HFFc6 (cell line): ENCODE measurements at regions not wholly inside any gene's neighbourhood (a gene's known extent, or its start where the extent isn't known, plus 50 kb on each side); places are given as distances from the start of the nearest gene placed in this dataset.

Experiments used
- DNase-seq: peaks from one replicate; pipeline ENCODE4 v3.0.0-alpha.2; 2018
- H3K27ac Mint-ChIP-seq: 2 replicates; pipeline ENCODE4 v1.8.0; 2020; ENCODE audit warnings: mild to moderate bottlenecking, mixed read lengths
- H3K27me3 Mint-ChIP-seq: 2 replicates; pipeline ENCODE4 v1.8.0; 2021; ENCODE audit warnings: mild to moderate bottlenecking, moderate library complexity, mixed read lengths; ENCODE audit not compliant: insufficient read depth
- H3K36me3 Mint-ChIP-seq: 2 replicates; pipeline ENCODE4 v1.8.0; 2021; ENCODE audit warnings: low read depth, mixed read lengths
- H3K4me1 Mint-ChIP-seq: 2 replicates; pipeline ENCODE4 v1.8.0; 2020; ENCODE audit warnings: low read depth, mixed read lengths
- H3K4me3 Mint-ChIP-seq: 2 replicates; pipeline ENCODE4 v1.8.0; 2020; ENCODE audit warnings: mild to moderate bottlenecking, moderate library complexity, mixed read lengths
- H3K9me3 Mint-ChIP-seq: 2 replicates; pipeline ENCODE4 v1.8.0; 2020; ENCODE audit warnings: mild to moderate bottlenecking, mixed read lengths
- CTCF ChIP-seq: fragments of 200-600 bp; sonication (generic); IDR thresholded peaks from 2 replicates; pipeline ENCODE4 v1.5.0; 2021; ENCODE audit warnings: antibody characterized with exemption, mild to moderate bottlenecking

DNA sequence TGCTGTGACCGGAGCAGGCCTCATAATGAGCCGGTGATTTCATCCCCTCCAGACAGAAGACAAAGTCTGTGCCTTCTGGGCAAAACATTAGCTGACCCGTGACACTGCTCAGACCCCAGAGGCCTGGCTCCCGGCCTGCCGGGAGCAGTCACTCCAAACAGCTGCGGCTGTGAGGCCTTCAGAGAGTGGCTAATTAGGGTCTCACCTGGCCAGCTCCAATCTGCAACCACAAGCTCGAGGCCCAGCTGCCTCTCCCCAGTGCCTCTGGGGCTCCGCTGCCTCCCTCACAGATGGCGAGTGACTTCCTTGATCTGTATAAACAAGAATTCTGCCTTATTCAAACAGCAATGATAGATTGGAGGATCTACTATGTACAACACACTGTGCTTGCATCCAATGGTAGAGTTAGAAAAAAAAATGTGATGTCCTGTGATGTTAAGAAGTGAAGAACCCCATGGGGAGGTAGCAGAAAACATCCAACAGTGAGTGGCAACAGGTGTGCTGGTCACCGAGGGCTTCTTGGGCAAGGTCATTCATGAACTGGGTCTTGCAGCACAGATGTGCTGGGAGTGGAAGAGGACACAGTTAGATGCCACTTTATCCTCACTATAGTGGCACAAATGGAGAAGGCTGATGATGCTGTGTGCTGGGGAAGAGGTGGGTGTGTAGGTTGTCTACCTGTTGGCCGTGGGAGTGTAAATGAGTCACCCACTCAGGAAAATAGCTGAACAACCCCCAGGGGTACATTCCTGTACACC lies 98.2 kb upstream of the ASAP2 start:
- no peak overlapping the region for H3K27ac Mint-ChIP-seq
- no peaks in the 10 kb centered on the region for H3K36me3 Mint-ChIP-seq
- no peak overlapping the region for H3K4me3 Mint-ChIP-seq
- TF ChIP-seq CTCF: no peak
- no peak for DNase-seq
- H3K27me3 Mint-ChIP-seq: peaks cover 1% of the 10 kb centered on the region
- H3K4me1 Mint-ChIP-seq: peaks cover 36% of the 10 kb centered on the region
- no peaks in the 10 kb centered on the region for H3K9me3 Mint-ChIP-seq

- Mint-ChIP-seq H3K4me3 (no peak overlapping the region), H3K27me3 (peaks cover 1% of the 10 kb centered on the region), H3K36me3 (no peaks in the 10 kb centered on the region), H3K4me1 (peaks cover 26% of the 10 kb centered on the region), H3K9me3 (no peaks in the 10 kb centered on the region), H3K27ac (no peak overlapping the region)
- no peak for TF ChIP-seq CTCF
- no peak for DNase-seq
Observed at GRCh38 chr2:9107168-9108025, 99.2 kb upstream of the ASAP2 start.

DNA sequence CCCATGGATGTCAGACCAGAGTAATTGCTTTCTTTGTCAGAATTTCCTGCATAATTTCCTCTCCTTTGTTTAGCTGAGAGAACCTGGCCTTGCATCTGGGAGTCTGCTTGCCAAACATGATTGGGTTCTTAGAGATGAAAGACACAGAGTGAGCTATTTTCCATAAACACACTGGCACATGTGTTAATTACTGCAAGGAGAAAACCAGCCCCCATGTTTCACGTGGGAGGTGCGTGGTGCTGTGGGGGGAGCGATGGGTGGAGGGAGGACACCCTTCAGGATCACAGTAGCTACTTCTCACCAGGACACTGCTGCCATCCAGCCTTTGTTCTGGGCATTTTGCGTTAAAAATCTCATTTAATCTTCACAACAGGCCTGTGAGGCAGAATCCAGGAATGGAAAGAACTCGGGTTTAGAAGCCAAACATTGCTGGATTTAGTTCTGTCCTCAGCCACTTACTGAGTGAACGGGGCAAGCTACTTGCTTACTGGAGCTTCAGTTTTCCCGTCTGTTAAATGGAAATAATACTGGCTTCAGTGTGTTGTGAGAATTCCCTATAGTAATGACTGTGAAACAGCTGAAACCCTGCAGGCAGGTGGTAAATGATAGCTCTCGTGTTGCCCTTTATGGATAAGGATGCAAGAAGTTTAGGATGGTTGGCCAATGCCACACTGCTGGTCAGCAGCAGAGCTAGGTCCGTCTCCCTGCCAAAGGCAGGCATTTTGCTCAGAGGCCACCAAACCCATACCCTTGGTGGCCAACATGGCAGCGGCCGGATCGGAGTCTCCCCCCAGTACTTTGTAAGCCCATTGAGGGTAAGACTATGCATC lies 100.1 kb upstream of the ASAP2 start:
- H3K27ac Mint-ChIP-seq: no peak overlapping the region
- H3K4me1 Mint-ChIP-seq: peaks cover 19% of the 10 kb centered on the region
- DNase-seq: no peak
- H3K9me3 Mint-ChIP-seq: no peaks in the 10 kb centered on the region
- TF ChIP-seq CTCF: no peak
- H3K4me3 Mint-ChIP-seq: no peak overlapping the region
- peaks cover 1% of the 10 kb centered on the region for H3K27me3 Mint-ChIP-seq
- no peaks in the 10 kb centered on the region for H3K36me3 Mint-ChIP-seq

DNA sequence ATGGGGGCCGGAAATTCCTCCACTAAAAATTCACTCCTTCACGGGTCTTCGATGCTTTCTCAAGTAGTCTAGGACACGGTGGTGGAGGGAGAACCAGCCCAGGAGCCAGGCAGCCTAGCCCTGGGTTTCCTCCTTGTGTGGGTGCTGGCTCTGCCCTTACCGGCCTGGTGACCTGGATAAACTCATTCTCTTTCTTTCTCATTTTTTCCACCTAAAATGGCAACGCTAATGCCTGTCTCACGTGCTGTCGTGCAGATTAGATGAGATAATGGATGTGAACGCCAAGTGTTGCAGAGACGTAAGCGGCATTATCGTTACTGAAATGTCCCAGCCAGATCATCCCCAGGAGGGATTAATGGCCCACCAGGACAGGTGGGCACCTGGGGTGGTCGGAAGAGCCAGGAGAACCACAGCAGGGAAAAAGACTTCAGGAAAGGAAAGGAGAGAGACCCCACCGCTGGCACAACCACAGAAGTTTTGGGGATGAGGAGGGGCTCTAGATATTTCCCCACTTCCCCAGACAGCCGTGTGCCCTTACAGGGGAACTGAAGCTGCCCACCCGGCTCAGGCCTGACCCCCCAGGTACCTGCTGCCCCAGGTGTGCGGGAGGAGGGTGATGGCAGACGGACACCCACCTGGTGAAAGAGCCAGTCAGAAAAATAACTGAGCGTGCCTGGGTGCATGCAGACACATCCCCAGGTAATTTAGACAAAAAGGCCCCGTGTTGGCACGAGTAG lies 100.8 kb upstream of the ASAP2 start:
- peaks cover under 1% of the 10 kb centered on the region for H3K27me3 Mint-ChIP-seq
- H3K9me3 Mint-ChIP-seq: no peaks in the 10 kb centered on the region
- H3K27ac Mint-ChIP-seq: no peak overlapping the region
- no peaks in the 10 kb centered on the region for H3K36me3 Mint-ChIP-seq
- TF ChIP-seq CTCF: no peak
- no peak overlapping the region for H3K4me3 Mint-ChIP-seq
- no peak for DNase-seq
- peaks cover 11% of the 10 kb centered on the region for H3K4me1 Mint-ChIP-seq
